ENCODE measurements at regions not wholly inside any gene's neighbourhood (a gene's known extent, or its start where the extent isn't known, plus 50 kb on each side); places are given as distances from the start of the nearest gene placed in this dataset.

- TF ChIP-seq EZH2phosphoT487 (IDR thresholded peaks at IDR 0.05; ENCODE audit: insufficient read depth, low read depth) (no peak), EZH2 (IDR thresholded peaks at IDR 0.05; ENCODE audit: insufficient read depth, poor library complexity, severe bottlenecking) (no peak)
These were observed 108.4 kb upstream of the SEMA3A start for GRCh38 chr7:84302949-84303348.

All from GM23248 (cell line).